GM23338 (cell line): ENCODE measurements at regions not wholly inside any gene's neighbourhood (a gene's known extent, or its start where the extent isn't known, plus 50 kb on each side); places are given as distances from the start of the nearest gene placed in this dataset.

Experiments
- ATAC-seq: fragments of 200-7000 bp; cut with Tn5 transposase; 3 replicates; pipeline ENCODE4 v1.9.1; 2020
- DNase-seq: peaks from one replicate; pipeline ENCODE4 v3.0.0-alpha.2; 2015; ENCODE audit warnings: low spot score
- H2AFZ ChIP-seq: fragments of 200-600 bp; sonication (generic); 2 replicates; pipeline ENCODE4 v1.8.0; 2016; ENCODE audit warnings: antibody characterized with exemption, mild to moderate bottlenecking, moderate library complexity
- H3F3A ChIP-seq: fragments of 200-600 bp; sonication (generic); replicated peaks from 2 replicates; pipeline ENCODE4 v1.8.0; 2017; ENCODE audit warnings: antibody characterized with exemption, mixed run types, low read depth
- H3K27ac ChIP-seq: fragments of 200-600 bp; sonication (generic); 2 replicates; pipeline ENCODE4 v1.6.1; 2016; ENCODE audit warnings: low read depth
- H3K27me3 ChIP-seq: fragments of 200-600 bp; sonication (generic); 2 replicates; pipeline ENCODE4 v1.8.0; 2016; ENCODE audit warnings: mild to moderate bottlenecking, mixed run types, moderate library complexity; ENCODE audit not compliant: insufficient read depth
- H3K36me3 ChIP-seq: fragments of 200-600 bp; sonication (generic); 2 replicates; pipeline ENCODE4 v1.8.0; 2016; ENCODE audit warnings: mild to moderate bottlenecking; ENCODE audit not compliant: insufficient read depth
- H3K4me1 ChIP-seq: fragments of 200-600 bp; sonication (generic); 2 replicates; pipeline ENCODE4 v1.8.0; 2016; ENCODE audit warnings: mild to moderate bottlenecking, moderate library complexity; ENCODE audit not compliant: insufficient read depth
- H3K4me2 ChIP-seq: fragments of 200-600 bp; sonication (generic); 2 replicates; pipeline ENCODE4 v1.7.1; 2017; ENCODE audit warnings: mixed run types
- H3K4me3 ChIP-seq: fragments of 200-600 bp; sonication (generic); 2 replicates; pipeline ENCODE4 v1.6.1; 2016; ENCODE audit warnings: mixed run types
- H3K79me2 ChIP-seq: fragments of 200-600 bp; sonication (generic); replicated peaks from 2 replicates; pipeline ENCODE4 v1.8.0; 2017; ENCODE audit warnings: mild to moderate bottlenecking; ENCODE audit not compliant: insufficient read depth
- H3K9me2 ChIP-seq: fragments of 200-600 bp; sonication (generic); 2 replicates; pipeline ENCODE4 v1.8.0; 2017; ENCODE audit not compliant: insufficient read depth
- H4K20me1 ChIP-seq: fragments of 200-600 bp; sonication (generic); replicated peaks from 2 replicates; pipeline ENCODE4 v1.8.0; 2017; ENCODE audit warnings: mild to moderate bottlenecking; ENCODE audit not compliant: insufficient read depth
- H3K27ac Mint-ChIP-seq: 2 replicates; pipeline ENCODE4 v1.8.0; 2020; ENCODE audit warnings: inconsistent platforms, mild to moderate bottlenecking, moderate library complexity, mixed read lengths
- H3K27me3 Mint-ChIP-seq: 3 replicates; pipeline ENCODE4 v1.8.0; 2022; ENCODE audit warnings: low read depth, mild to moderate bottlenecking, moderate library complexity, mixed read lengths, inconsistent platforms; ENCODE audit not compliant: insufficient read depth, poor library complexity
- H3K36me3 Mint-ChIP-seq: 3 replicates; pipeline ENCODE4 v1.8.0; 2021; ENCODE audit warnings: low read depth, mild to moderate bottlenecking, inconsistent platforms, moderate library complexity, mixed read lengths
- H3K4me1 Mint-ChIP-seq: 3 replicates; pipeline ENCODE4 v1.8.0; 2020; ENCODE audit warnings: mild to moderate bottlenecking, inconsistent platforms, mixed read lengths
- H3K4me3 Mint-ChIP-seq: 3 replicates; pipeline ENCODE4 v1.8.0; 2021; ENCODE audit warnings: moderate library complexity, mild to moderate bottlenecking, inconsistent platforms, mixed read lengths
- H3K9me3 Mint-ChIP-seq: 3 replicates; pipeline ENCODE4 v1.8.0; 2020; ENCODE audit warnings: moderate library complexity, mild to moderate bottlenecking, inconsistent platforms, mixed read lengths
- CREB1 ChIP-seq: fragments of 250-450 bp; sonication (Bioruptor Pico); IDR thresholded peaks from 2 replicates; pipeline ENCODE4 v1.5.0; 2020; ENCODE audit warnings: low read depth, mild to moderate bottlenecking, moderate library complexity
- ETS1 ChIP-seq: IDR thresholded peaks from 2 replicates; pipeline ENCODE4 v1.6.1; 2016; ENCODE audit warnings: antibody characterized with exemption
- EZH2 ChIP-seq: fragments of 200-600 bp; sonication (generic); IDR thresholded peaks from one replicate; pipeline ENCODE4 v1.8.0; 2017; ENCODE audit warnings: antibody characterized with exemption, mild to moderate bottlenecking, low read depth; ENCODE audit not compliant: unreplicated experiment
- JUNB ChIP-seq: IDR thresholded peaks from one replicate; pipeline ENCODE4 v1.6.1; 2016; ENCODE audit warnings: antibody characterized with exemption; ENCODE audit not compliant: unreplicated experiment
- NANOG ChIP-seq: IDR thresholded peaks from 2 replicates; pipeline ENCODE4 v1.6.1; 2016; ENCODE audit warnings: antibody characterized with exemption, borderline replicate concordance
- POLR2AphosphoS5 ChIP-seq: IDR thresholded peaks from 2 replicates; pipeline ENCODE4 v1.6.1; 2016; ENCODE audit warnings: antibody characterized with exemption, low read depth
- STAT1 ChIP-seq: IDR thresholded peaks from one replicate; pipeline ENCODE4 v1.6.1; 2016; ENCODE audit warnings: antibody characterized with exemption; ENCODE audit not compliant: unreplicated experiment
- TF ChIP-seq, protein P1 (sequence below): fragments of 250-450 bp; sonication (Bioruptor Pico); IDR thresholded peaks from 2 replicates; pipeline ENCODE4 v1.5.0; 2020; ENCODE audit warnings: mild to moderate bottlenecking, moderate library complexity
- TF ChIP-seq, protein P2 (sequence below), 2 experiments: fragments of 200-600 bp in 1 of 2; sonication (generic) in 1 of 2; conservative IDR thresholded peaks; 2 replicates each; pipeline versions ENCODE4 v1.5.1 to v1.6.1; 2016 to 2017; ENCODE audit warnings: antibody characterized with exemption in 2 of 2, low read depth in 2 of 2, mild to moderate bottlenecking in 2 of 2, moderate library complexity in 1 of 2

GRCh38 chr7:10724449-10724848 is 249.2 kb upstream of the PHF14 start:
- peaks cover 3% of the 10 kb centered on the region for H3K4me1 Mint-ChIP-seq
- no peak for DNase-seq
- no peak overlapping the region for H3K4me3 ChIP-seq
- no peaks in the 10 kb centered on the region for H3K4me1 ChIP-seq
- ATAC-seq: no peak
- H3K27me3 ChIP-seq: no peaks in the 10 kb centered on the region
- H3K79me2 ChIP-seq: no peaks in the 10 kb centered on the region
- no peaks in the 10 kb centered on the region for H4K20me1 ChIP-seq
- H2AFZ ChIP-seq: no peak overlapping the region
- no peak overlapping the region for H3K27ac ChIP-seq
- no peaks in the 10 kb centered on the region for H3F3A ChIP-seq
- TF ChIP-seq, protein P1, sequence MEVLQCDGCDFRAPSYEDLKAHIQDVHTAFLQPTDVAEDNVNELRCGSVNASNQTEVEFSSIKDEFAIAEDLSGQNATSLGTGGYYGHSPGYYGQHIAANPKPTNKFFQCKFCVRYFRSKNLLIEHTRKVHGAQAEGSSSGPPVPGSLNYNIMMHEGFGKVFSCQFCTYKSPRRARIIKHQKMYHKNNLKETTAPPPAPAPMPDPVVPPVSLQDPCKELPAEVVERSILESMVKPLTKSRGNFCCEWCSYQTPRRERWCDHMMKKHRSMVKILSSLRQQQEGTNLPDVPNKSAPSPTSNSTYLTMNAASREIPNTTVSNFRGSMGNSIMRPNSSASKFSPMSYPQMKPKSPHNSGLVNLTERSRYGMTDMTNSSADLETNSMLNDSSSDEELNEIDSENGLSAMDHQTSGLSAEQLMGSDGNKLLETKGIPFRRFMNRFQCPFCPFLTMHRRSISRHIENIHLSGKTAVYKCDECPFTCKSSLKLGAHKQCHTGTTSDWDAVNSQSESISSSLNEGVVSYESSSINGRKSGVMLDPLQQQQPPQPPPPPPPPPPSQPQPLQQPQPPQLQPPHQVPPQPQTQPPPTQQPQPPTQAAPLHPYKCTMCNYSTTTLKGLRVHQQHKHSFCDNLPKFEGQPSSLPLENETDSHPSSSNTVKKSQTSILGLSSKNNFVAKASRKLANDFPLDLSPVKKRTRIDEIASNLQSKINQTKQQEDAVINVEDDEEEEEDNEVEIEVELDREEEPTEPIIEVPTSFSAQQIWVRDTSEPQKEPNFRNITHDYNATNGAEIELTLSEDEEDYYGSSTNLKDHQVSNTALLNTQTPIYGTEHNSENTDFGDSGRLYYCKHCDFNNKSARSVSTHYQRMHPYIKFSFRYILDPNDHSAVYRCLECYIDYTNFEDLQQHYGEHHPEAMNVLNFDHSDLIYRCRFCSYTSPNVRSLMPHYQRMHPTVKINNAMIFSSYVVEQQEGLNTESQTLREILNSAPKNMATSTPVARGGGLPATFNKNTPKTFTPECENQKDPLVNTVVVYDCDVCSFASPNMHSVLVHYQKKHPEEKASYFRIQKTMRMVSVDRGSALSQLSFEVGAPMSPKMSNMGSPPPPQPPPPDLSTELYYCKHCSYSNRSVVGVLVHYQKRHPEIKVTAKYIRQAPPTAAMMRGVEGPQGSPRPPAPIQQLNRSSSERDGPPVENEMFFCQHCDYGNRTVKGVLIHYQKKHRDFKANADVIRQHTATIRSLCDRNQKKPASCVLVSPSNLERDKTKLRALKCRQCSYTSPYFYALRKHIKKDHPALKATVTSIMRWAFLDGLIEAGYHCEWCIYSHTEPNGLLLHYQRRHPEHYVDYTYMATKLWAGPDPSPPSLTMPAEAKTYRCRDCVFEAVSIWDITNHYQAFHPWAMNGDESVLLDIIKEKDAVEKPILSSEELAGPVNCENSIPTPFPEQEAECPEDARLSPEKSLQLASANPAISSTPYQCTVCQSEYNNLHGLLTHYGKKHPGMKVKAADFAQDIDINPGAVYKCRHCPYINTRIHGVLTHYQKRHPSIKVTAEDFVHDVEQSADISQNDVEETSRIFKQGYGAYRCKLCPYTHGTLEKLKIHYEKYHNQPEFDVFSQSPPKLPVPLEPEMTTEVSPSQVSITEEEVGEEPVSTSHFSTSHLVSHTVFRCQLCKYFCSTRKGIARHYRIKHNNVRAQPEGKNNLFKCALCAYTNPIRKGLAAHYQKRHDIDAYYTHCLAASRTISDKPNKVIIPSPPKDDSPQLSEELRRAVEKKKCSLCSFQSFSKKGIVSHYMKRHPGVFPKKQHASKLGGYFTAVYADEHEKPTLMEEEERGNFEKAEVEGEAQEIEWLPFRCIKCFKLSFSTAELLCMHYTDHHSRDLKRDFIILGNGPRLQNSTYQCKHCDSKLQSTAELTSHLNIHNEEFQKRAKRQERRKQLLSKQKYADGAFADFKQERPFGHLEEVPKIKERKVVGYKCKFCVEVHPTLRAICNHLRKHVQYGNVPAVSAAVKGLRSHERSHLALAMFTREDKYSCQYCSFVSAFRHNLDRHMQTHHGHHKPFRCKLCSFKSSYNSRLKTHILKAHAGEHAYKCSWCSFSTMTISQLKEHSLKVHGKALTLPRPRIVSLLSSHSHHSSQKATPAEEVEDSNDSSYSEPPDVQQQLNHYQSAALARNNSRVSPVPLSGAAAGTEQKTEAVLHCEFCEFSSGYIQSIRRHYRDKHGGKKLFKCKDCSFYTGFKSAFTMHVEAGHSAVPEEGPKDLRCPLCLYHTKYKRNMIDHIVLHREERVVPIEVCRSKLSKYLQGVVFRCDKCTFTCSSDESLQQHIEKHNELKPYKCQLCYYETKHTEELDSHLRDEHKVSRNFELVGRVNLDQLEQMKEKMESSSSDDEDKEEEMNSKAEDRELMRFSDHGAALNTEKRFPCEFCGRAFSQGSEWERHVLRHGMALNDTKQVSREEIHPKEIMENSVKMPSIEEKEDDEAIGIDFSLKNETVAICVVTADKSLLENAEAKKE (CRISPR knock-in tag): no peak
- no peak for TF ChIP-seq JUNB
- no peak for TF ChIP-seq ETS1
- TF ChIP-seq CREB1 (CRISPR knock-in tag): no peak
- H3K36me3 Mint-ChIP-seq: no peaks in the 10 kb centered on the region
- no peaks in the 10 kb centered on the region for H3K9me2 ChIP-seq
- no peak overlapping the region for H3K27ac Mint-ChIP-seq
- no peaks in the 10 kb centered on the region for H3K9me3 Mint-ChIP-seq
- H3K27me3 Mint-ChIP-seq: peaks cover 2% of the 10 kb centered on the region
- no peaks in the 10 kb centered on the region for H3K36me3 ChIP-seq
- H3K4me2 ChIP-seq: no peak overlapping the region
- no peak overlapping the region for H3K4me3 Mint-ChIP-seq

DNA sequence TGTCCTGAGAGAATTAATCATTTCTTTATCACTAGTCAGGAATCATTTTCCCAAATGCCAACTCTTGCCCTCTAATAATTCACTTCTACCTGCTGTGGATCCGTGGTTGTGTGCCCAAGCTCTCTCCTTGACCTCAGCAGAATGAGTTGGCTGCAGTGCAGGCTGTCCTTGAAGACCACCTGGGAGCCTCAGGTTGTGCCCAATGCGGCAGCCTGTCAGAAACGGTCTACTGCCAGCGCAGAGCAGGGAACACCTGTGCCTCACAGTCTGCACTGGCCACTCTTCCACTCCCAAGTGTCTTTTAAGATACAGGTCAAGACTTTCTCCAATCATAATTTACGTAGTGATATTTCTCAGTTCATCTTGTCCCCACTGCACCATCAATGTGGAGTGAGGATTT is 246.0 kb upstream of the PHF14 start:
- H3K4me3 Mint-ChIP-seq: no peak overlapping the region
- DNase-seq (no peak), ATAC-seq (no peak)
- H2AFZ ChIP-seq: no peak overlapping the region
- no peak overlapping the region for H3K4me3 ChIP-seq
- no peaks in the 10 kb centered on the region for H3K36me3 ChIP-seq
- no peaks in the 10 kb centered on the region for H3K36me3 Mint-ChIP-seq
- H3K9me2 ChIP-seq: peaks cover 3% of the 10 kb centered on the region; the same call in 1 of the 2 replicates
- H3K27me3 ChIP-seq: no peaks in the 10 kb centered on the region
- no peaks in the 10 kb centered on the region; the same call in 2 of the 3 replicates for H3K4me1 Mint-ChIP-seq
- H3K27ac Mint-ChIP-seq: no peak overlapping the region
- no peaks in the 10 kb centered on the region for H3K79me2 ChIP-seq
- H3K9me3 Mint-ChIP-seq: no peaks in the 10 kb centered on the region
- no peak overlapping the region for H3K27ac ChIP-seq
- no peaks in the 10 kb centered on the region for H3K4me1 ChIP-seq
- no peak overlapping the region for H3K4me2 ChIP-seq
- H4K20me1 ChIP-seq: no peaks in the 10 kb centered on the region
- no peaks in the 10 kb centered on the region for H3F3A ChIP-seq
- peaks cover 2% of the 10 kb centered on the region for H3K27me3 Mint-ChIP-seq
- TF ChIP-seq STAT1: no peak
- TF ChIP-seq POLR2AphosphoS5: no peak
- TF ChIP-seq, protein P2, sequence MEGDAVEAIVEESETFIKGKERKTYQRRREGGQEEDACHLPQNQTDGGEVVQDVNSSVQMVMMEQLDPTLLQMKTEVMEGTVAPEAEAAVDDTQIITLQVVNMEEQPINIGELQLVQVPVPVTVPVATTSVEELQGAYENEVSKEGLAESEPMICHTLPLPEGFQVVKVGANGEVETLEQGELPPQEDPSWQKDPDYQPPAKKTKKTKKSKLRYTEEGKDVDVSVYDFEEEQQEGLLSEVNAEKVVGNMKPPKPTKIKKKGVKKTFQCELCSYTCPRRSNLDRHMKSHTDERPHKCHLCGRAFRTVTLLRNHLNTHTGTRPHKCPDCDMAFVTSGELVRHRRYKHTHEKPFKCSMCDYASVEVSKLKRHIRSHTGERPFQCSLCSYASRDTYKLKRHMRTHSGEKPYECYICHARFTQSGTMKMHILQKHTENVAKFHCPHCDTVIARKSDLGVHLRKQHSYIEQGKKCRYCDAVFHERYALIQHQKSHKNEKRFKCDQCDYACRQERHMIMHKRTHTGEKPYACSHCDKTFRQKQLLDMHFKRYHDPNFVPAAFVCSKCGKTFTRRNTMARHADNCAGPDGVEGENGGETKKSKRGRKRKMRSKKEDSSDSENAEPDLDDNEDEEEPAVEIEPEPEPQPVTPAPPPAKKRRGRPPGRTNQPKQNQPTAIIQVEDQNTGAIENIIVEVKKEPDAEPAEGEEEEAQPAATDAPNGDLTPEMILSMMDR (conservative IDR thresholded peaks at IDR 0.05; ENCODE audit: low read depth in 2 of 2): no peak
- no peak for TF ChIP-seq CREB1 (CRISPR knock-in tag)
- TF ChIP-seq NANOG: no peak
- no peak for TF ChIP-seq EZH2
